Testis (tissue), 2 donors: ENCODE measurements at regions not wholly inside any gene's neighbourhood (a gene's known extent, or its start where the extent isn't known, plus 50 kb on each side); places are given as distances from the start of the nearest gene placed in this dataset.

Experiments used
- POLR2A ChIP-seq: fragments of 450-650 bp; IDR thresholded peaks from one replicate; pipeline ENCODE4 v1.6.1; 2017; ENCODE audit warnings: antibody characterized with exemption, mild to moderate bottlenecking, moderate library complexity
- TF ChIP-seq, protein P1 (sequence below), 3 experiments: fragments of 450-650 bp in 2 of 3; fragments of 200-600 bp in 1 of 3; sonication (generic) in 1 of 3; IDR thresholded peaks; one replicate each; pipeline ENCODE4 v1.5.1; 2016 to 2019; ENCODE audit warnings: antibody characterized with exemption in 3 of 3, mild to moderate bottlenecking in 2 of 3, moderate library complexity in 1 of 3

DNA sequence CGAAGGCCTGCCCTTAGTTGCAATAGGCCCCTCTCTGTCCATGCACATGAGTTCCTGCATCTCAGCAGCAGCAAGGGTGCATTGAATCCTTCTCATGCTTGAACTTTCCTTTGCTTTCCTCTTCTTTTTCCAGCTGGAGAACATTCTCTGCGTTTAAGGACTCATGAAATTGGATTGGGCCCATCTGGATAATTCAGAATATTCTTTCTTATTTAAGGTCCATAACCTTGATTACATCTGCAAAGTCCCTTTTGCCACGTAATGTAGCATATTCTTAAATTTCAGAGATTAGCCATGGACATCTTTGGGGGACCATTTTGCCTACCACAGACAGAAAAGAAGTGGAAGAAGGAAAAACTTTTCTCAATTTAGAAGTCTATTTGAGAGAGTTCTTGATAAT is 159.7 kb upstream of the C21orf91 start:
- no peak for TF ChIP-seq POLR2A
- TF ChIP-seq, protein P1, sequence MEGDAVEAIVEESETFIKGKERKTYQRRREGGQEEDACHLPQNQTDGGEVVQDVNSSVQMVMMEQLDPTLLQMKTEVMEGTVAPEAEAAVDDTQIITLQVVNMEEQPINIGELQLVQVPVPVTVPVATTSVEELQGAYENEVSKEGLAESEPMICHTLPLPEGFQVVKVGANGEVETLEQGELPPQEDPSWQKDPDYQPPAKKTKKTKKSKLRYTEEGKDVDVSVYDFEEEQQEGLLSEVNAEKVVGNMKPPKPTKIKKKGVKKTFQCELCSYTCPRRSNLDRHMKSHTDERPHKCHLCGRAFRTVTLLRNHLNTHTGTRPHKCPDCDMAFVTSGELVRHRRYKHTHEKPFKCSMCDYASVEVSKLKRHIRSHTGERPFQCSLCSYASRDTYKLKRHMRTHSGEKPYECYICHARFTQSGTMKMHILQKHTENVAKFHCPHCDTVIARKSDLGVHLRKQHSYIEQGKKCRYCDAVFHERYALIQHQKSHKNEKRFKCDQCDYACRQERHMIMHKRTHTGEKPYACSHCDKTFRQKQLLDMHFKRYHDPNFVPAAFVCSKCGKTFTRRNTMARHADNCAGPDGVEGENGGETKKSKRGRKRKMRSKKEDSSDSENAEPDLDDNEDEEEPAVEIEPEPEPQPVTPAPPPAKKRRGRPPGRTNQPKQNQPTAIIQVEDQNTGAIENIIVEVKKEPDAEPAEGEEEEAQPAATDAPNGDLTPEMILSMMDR (IDR thresholded peaks at IDR 0.05) = no peak
